Urinary bladder (tissue), 3 donors: ENCODE measurements at regions not wholly inside any gene's neighbourhood (a gene's known extent, or its start where the extent isn't known, plus 50 kb on each side); places are given as distances from the start of the nearest gene placed in this dataset.
A peak's percentile ranks its signal among the peaks of the same experiment; 100 is the strongest.
"Not testable (repeated sequence)": the region's sequence is repeated elsewhere in the genome, so short reads cannot be mapped to it uniquely, and the experiment has no call there.

Source experiments
- DNase-seq: peaks from one replicate; pipeline ENCODE4 v3.0.0-alpha.2; 2015; ENCODE audit errors: extremely low spot score
- H3K27ac ChIP-seq: one replicate; pipeline ENCODE4 v1.5.1; 2013; ENCODE audit warnings: low read depth, mild to moderate bottlenecking, moderate library complexity
- H3K36me3 ChIP-seq: one replicate; pipeline ENCODE4 v1.6.1; 2013; ENCODE audit warnings: mild to moderate bottlenecking, moderate library complexity; ENCODE audit not compliant: insufficient read depth
- H3K4me1 ChIP-seq: one replicate; pipeline ENCODE4 v1.6.1; 2013; ENCODE audit warnings: mild to moderate bottlenecking, moderate library complexity; ENCODE audit not compliant: insufficient read depth
- H3K4me3 ChIP-seq: one replicate; pipeline ENCODE4 v1.5.1; 2013; ENCODE audit warnings: low read depth, low read length
- WGBS: extraction: QIAGEN DNeasy Blood & Tissue Kit; methylation state at CpG from one replicate; pipeline ENCODE4 v1.1.7; 2013; 5-methylcytosine and 5-hydroxymethylcytosine counted together
- donor health status: healthy with polysubstance abuse.
- donor health status: healthy.

GRCh38 chr11:7874056-7874455, 57.0 kb downstream of the OR10A6 start:
- Histone ChIP-seq H3K36me3 (peaks cover 2% of the 10 kb centered on the region), H3K4me1 (no peaks in the 10 kb centered on the region), H3K27ac (no peak overlapping the region), H3K4me3 (no peak overlapping the region)
- DNase-seq, result no peak

- Histone ChIP-seq H3K36me3 (peaks cover 2% of the 10 kb centered on the region), H3K27ac (no peak overlapping the region), H3K4me1 (no peaks in the 10 kb centered on the region), H3K4me3 (no peak overlapping the region)
- WGBS, result 20% methylated on average over 1 of the region's 1 CpG
- DNase-seq, result no peak
These were observed 58.2 kb downstream of the OR10A6 start for GRCh38 chr11:7872890-7873289.

- H3K36me3 ChIP-seq, result peaks cover 2% of the 10 kb centered on the region
- DNase-seq, result no peak
- H3K27ac ChIP-seq, result no peak overlapping the region
- H3K4me3 ChIP-seq, result no peak overlapping the region
- H3K4me1 ChIP-seq, result no peaks in the 10 kb centered on the region
These were observed 60.0 kb downstream of the OR10A6 start for GRCh38 chr11:7871056-7871455.

GRCh38 chr11:7869467-7869866, 61.6 kb downstream of the OR10A6 start:
- no peak overlapping the region for H3K27ac ChIP-seq
- no peaks in the 10 kb centered on the region for H3K4me1 ChIP-seq
- no peaks in the 10 kb centered on the region for H3K36me3 ChIP-seq
- WGBS, result 97% methylated on average over 1 of the region's 1 CpG
- no peak for DNase-seq
- no peak overlapping the region for H3K4me3 ChIP-seq

- H3K27ac ChIP-seq, DNase-seq, H3K4me3 ChIP-seq, H3K4me1 ChIP-seq, H3K36me3 ChIP-seq: not testable (repeated sequence)
- 81% methylated on average over 13 of the region's 14 CpGs for WGBS
These were observed 64.5 kb upstream of the OR5P2 start for GRCh38 chr11:7861292-7861691.

GRCh38 chr11:7860844-7861243, 64.1 kb upstream of the OR5P2 start:
- 90% methylated on average over 14 of the region's 14 CpGs for WGBS
- not testable (repeated sequence) for H3K36me3 ChIP-seq, H3K4me1 ChIP-seq, H3K4me3 ChIP-seq, H3K27ac ChIP-seq, DNase-seq

- Histone ChIP-seq H3K27ac (no peak overlapping the region), H3K36me3 (no peaks in the 10 kb centered on the region), H3K4me1 (no peaks in the 10 kb centered on the region), H3K4me3 (no peak overlapping the region)
- peak; percentile 37 for DNase-seq
- WGBS, result 49% methylated on average over 7 of the region's 7 CpGs
These were observed 61.3 kb upstream of the OR5P2 start for GRCh38 chr11:7858006-7858405.

- Histone ChIP-seq H3K4me3 (no peak overlapping the region), H3K36me3 (no peaks in the 10 kb centered on the region), H3K4me1 (no peaks in the 10 kb centered on the region), H3K27ac (no peak overlapping the region)
- WGBS, result 75% methylated on average over 4 of the region's 4 CpGs
- no peak for DNase-seq
These were observed 54.6 kb upstream of the OR5P2 start for GRCh38 chr11:7851391-7851790.

- DNase-seq, result no peak
- 37% methylated on average over 10 of the region's 10 CpGs for WGBS
- Histone ChIP-seq H3K4me3 (no peak overlapping the region), H3K4me1 (no peaks in the 10 kb centered on the region), H3K27ac (no peak overlapping the region), H3K36me3 (no peaks in the 10 kb centered on the region)
These were observed 52.3 kb upstream of the OR5P2 start for GRCh38 chr11:7849018-7849417.
